ENCODE measurements at regions not wholly inside any gene's neighbourhood (a gene's known extent, or its start where the extent isn't known, plus 50 kb on each side); places are given as distances from the start of the nearest gene placed in this dataset.
"Not testable (repeated sequence)": the region's sequence is repeated elsewhere in the genome, so short reads cannot be mapped to it uniquely, and the experiment has no call there.

GRCh38 chr3:125766285-125766826 lies 171.1 kb upstream of the OSBPL11 start:
- 1% methylated on average over 26 of the region's 54 CpGs for WGBS (ENCODE audit: insufficient coverage)
- H3K27ac ChIP-seq (ENCODE audit: low read depth in 1 of 2, low read length in 2 of 2); H3K27ac Mint-ChIP-seq; H3K9me3 ChIP-seq (replicated peaks in 1 of 2; ENCODE audit: control insufficient read depth in 1 of 2, insufficient read depth in 1 of 2, low read length in 2 of 2); H3K36me3 Mint-ChIP-seq; intact Hi-C loops (cut with micrococcal nuclease); H3K36me3 ChIP-seq (replicated peaks in 1 of 2; ENCODE audit: control insufficient read depth in 1 of 2, insufficient read depth in 2 of 2, low read length in 2 of 2); H3K9me3 Mint-ChIP-seq; H4K20me1 ChIP-seq (ENCODE audit: insufficient read depth, low read length); H3K4me1 ChIP-seq (ENCODE audit: control insufficient read depth in 1 of 2, insufficient read depth in 2 of 2, low read length in 2 of 2); H3K4me1 Mint-ChIP-seq; H3K79me2 ChIP-seq (ENCODE audit: insufficient read depth, low read length): not testable (repeated sequence)
- H3K27me3 Mint-ChIP-seq (ENCODE audit: low read depth in 3 of 3), result peaks cover 45 to 61% (median 54%) of the 10 kb centered on the region in 3 donors
- Histone ChIP-seq H3K9ac (ENCODE audit: insufficient read depth, low read length, poor library complexity, severe bottlenecking) (peak overlapping the region; percentile 36), H2AFZ (ENCODE audit: insufficient read depth, low read depth, low read length, poor library complexity, severe bottlenecking) (peak overlapping the region; percentile 76), H3K27me3 (ENCODE audit: control insufficient read depth in 2 of 2, insufficient read depth in 2 of 2, low read length in 2 of 2) (peaks cover 0 to 23% of the 10 kb centered on the region in 2 donors), H3K4me3 (replicated peaks in 1 of 3; ENCODE audit: low read depth in 2 of 3, low read length in 3 of 3) (peak overlapping the region; percentile 38 to 69 (median 41)), H3K4me2 (replicated peaks; ENCODE audit: extremely low read depth, low read length, poor library complexity, severe bottlenecking) (peak overlapping the region; percentile 55)
- peak; percentile 55 for TF ChIP-seq CTCF (IDR thresholded peaks at IDR 0.05)
- peak overlapping the region; percentile 74 to 84 for H3K4me3 Mint-ChIP-seq
- peak; percentile 28 to 48 (median 31) for DNase-seq

- H3K27ac Mint-ChIP-seq; H4K20me1 ChIP-seq (ENCODE audit: insufficient read depth, low read length); H3K36me3 Mint-ChIP-seq; intact Hi-C loops (cut with micrococcal nuclease); H3K9me3 Mint-ChIP-seq; H3K9me3 ChIP-seq (replicated peaks in 1 of 2; ENCODE audit: control insufficient read depth in 1 of 2, insufficient read depth in 1 of 2, low read length in 2 of 2); H3K4me1 Mint-ChIP-seq; H3K4me1 ChIP-seq (ENCODE audit: control insufficient read depth in 1 of 2, insufficient read depth in 2 of 2, low read length in 2 of 2); H3K27ac ChIP-seq (ENCODE audit: low read depth in 1 of 2, low read length in 2 of 2); H3K79me2 ChIP-seq (ENCODE audit: insufficient read depth, low read length); H3K36me3 ChIP-seq (replicated peaks in 1 of 2; ENCODE audit: control insufficient read depth in 1 of 2, insufficient read depth in 2 of 2, low read length in 2 of 2): not testable (repeated sequence)
- Mint-ChIP-seq H3K4me3 (peak overlapping the region; percentile 66 to 86), H3K27me3 (ENCODE audit: low read depth in 3 of 3) (peaks cover 45 to 61% (median 52%) of the 10 kb centered on the region in 3 donors)
- Histone ChIP-seq H2AFZ (ENCODE audit: insufficient read depth, low read depth, low read length, poor library complexity, severe bottlenecking) (peak overlapping the region; percentile 76), H3K4me3 (replicated peaks in 1 of 3; ENCODE audit: low read depth in 2 of 3, low read length in 3 of 3) (peak overlapping the region in 2 of 3 experiments; percentile 41 to 69), H3K4me2 (replicated peaks; ENCODE audit: extremely low read depth, low read length, poor library complexity, severe bottlenecking) (peak overlapping the region; percentile 55), H3K9ac (ENCODE audit: insufficient read depth, low read length, poor library complexity, severe bottlenecking) (peak overlapping the region; percentile 36), H3K27me3 (ENCODE audit: control insufficient read depth in 2 of 2, insufficient read depth in 2 of 2, low read length in 2 of 2) (peaks cover 0 to 23% of the 10 kb centered on the region in 2 donors)
- DNase-seq, result peak in 1 of 3 donors; percentile 6
- WGBS (ENCODE audit: insufficient coverage), result 0% methylated on average over 7 of the region's 23 CpGs
These were observed 171.6 kb upstream of the OSBPL11 start for GRCh38 chr3:125766931-125767330.
